ENCODE measurements at regions not wholly inside any gene's neighbourhood (a gene's known extent, or its start where the extent isn't known, plus 50 kb on each side); places are given as distances from the start of the nearest gene placed in this dataset.

- Histone ChIP-seq H3K9ac (ENCODE audit: control insufficient read depth, insufficient read depth, low read length) (no peak overlapping the region), H3K27me3 (replicated peaks in 1 of 2; ENCODE audit: control insufficient read depth in 2 of 2, insufficient read depth in 2 of 2, low read length in 1 of 2) (no peaks in the 10 kb centered on the region), H3K9me3 (replicated peaks; ENCODE audit: control insufficient read depth, insufficient read depth, low read length) (no peaks in the 10 kb centered on the region), H4K20me1 (ENCODE audit: control insufficient read depth, insufficient read depth) (no peaks in the 10 kb centered on the region), H3K4me2 (ENCODE audit: control insufficient read depth, insufficient read depth) (no peak overlapping the region), H3K36me3 (ENCODE audit: control insufficient read depth in 2 of 2, insufficient read depth in 2 of 2, low read length in 1 of 2) (no peaks in the 10 kb centered on the region), H3K4me3 (no peak overlapping the region), H3K79me2 (ENCODE audit: control insufficient read depth, insufficient read depth, low read length) (no peaks in the 10 kb centered on the region), H3K27ac (ENCODE audit: control insufficient read depth, insufficient read depth) (no peak overlapping the region), H3K4me1 (ENCODE audit: control insufficient read depth, insufficient read depth, low read length) (no peaks in the 10 kb centered on the region), H2AFZ (ENCODE audit: control insufficient read depth, low read depth, low read length) (no peak overlapping the region)
- POLR2A ChIA-PET = no interaction called here
- intact Hi-C loops (cut with micrococcal nuclease; ENCODE audit: unreplicated experiment) (no loop called here), in situ Hi-C loops (cut with MboI) (no loop called here)
- no peak for TF ChIP-seq NFYB (IDR thresholded peaks at IDR 0.05; ENCODE audit: insufficient read depth, low read depth, low read length)
- no peak for TF ChIP-seq ZNF24 (IDR thresholded peaks at IDR 0.05)
- no peak for TF ChIP-seq NBN (IDR thresholded peaks at IDR 0.05)
- TF ChIP-seq STAT3 (IDR thresholded peaks at IDR 0.05; ENCODE audit: low read depth, low read length) = no peak
- TF ChIP-seq MYC (IDR thresholded peaks at IDR 0.05; ENCODE audit: insufficient read depth, insufficient read length, insufficient replicate concordance, low read length, severe bottlenecking) = no peak
- no peak for TF ChIP-seq ZNF592 (IDR thresholded peaks at IDR 0.05)
- no peak for TF ChIP-seq USF1 (IDR thresholded peaks at IDR 0.05; ENCODE audit: borderline replicate concordance, extremely low read length, insufficient read depth, low read depth, low read length)
- TF ChIP-seq IRF3 (IDR thresholded peaks at IDR 0.05) = no peak
- SMC1A ChIA-PET (ENCODE audit: uncharacterized antibody, unreplicated experiment) = interaction anchor here (1.1 to 1.8 kb wide), 2 partner anchors 10 to 295 kb away, joined by 3 to 7 read pairs; no protein-coding TSS in a partner anchor
- ATAC-seq = no peak
- FAIRE-seq = no peak
- RAD21 ChIA-PET (ENCODE audit: unreplicated experiment) = interaction anchor here (1.0 kb wide), 1 partner anchor 83 kb away, joined by 3 read pairs; no protein-coding TSS in a partner anchor
- CTCF ChIA-PET = interaction anchor here (0.5 kb wide), 1 partner anchor 53 kb away, joined by 3 read pairs; no protein-coding TSS in a partner anchor
- no TSS peak for BruUV-seq (replicated peaks)
- no peak for DNase-seq (ENCODE audit: low read depth, low spot score)
These were observed 1887.4 kb downstream of the PCDH9 start for GRCh38 chr13:65342541-65343337.
